ENCODE measurements at regions not wholly inside any gene's neighbourhood (a gene's known extent, or its start where the extent isn't known, plus 50 kb on each side); places are given as distances from the start of the nearest gene placed in this dataset.

DNA sequence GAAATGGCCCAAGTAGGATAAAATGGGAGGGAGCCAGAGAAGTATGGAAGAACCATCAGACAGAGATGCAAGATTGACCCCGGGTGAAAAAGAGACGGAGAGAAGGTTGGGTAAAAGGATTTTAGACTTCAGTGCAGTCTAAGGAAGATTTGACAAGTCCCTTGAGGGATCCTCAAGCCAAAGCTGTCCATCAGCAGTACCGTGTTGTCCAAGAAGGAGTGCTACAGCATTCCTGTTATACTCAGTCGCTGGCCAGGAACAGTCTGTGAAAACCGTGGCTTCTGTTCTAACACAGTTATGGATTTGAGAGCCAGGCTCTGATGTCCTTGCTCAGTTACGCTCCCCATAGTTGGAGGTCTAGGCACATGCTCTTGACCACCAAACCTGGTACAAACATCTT lies 383.9 kb upstream of the DAB2 start:
- TF ChIP-seq CTCF (IDR thresholded peaks at IDR 0.05) (no peak), POLR2A (IDR thresholded peaks at IDR 0.05) (no peak)

Data from uterus (tissue), 2 donors.